UCSD-AML1 (cell line): ENCODE measurements at regions not wholly inside any gene's neighbourhood (a gene's known extent, or its start where the extent isn't known, plus 50 kb on each side); places are given as distances from the start of the nearest gene placed in this dataset.

Experiments
- DNase-seq: peaks from one replicate; lab custom pipeline; 2025; ENCODE audit not compliant: unreplicated experiment; lab: John Stamatoyannopoulos, UW

- DNase-seq: no peak
Measured at GRCh38 chr15:85847031-85847430, 52.3 kb upstream of the KLHL25 start.

GRCh38 chr15:85849946-85850345 is 55.2 kb upstream of the KLHL25 start:
- DNase-seq: no peak

GRCh38 chr15:85852969-85853368 is 58.2 kb upstream of the KLHL25 start:
- DNase-seq: no peak

- no peak for DNase-seq
Measured at GRCh38 chr15:85854345-85855097, 59.8 kb upstream of the KLHL25 start.

GRCh38 chr15:85858586-85859375 is 64.1 kb upstream of the KLHL25 start:
- peak; percentile 64 for DNase-seq

GRCh38 chr15:85859671-85860070 is 64.9 kb upstream of the KLHL25 start:
- DNase-seq: no peak

GRCh38 chr15:85860394-85861161 is 65.9 kb upstream of the KLHL25 start:
- no peak for DNase-seq

GRCh38 chr15:85865070-85865684 is 70.5 kb upstream of the KLHL25 start:
- peak; percentile 31 for DNase-seq

- DNase-seq: no peak
Measured at GRCh38 chr15:85867250-85867649, 72.5 kb upstream of the KLHL25 start.

GRCh38 chr15:85869124-85869523 is 74.4 kb upstream of the KLHL25 start:
- no peak for DNase-seq

- DNase-seq: no peak
Measured at GRCh38 chr15:85870216-85871014, 75.7 kb upstream of the KLHL25 start.

GRCh38 chr15:85871545-85871944 is 76.8 kb upstream of the KLHL25 start:
- no peak for DNase-seq

- no peak for DNase-seq
Measured at GRCh38 chr15:85872125-85872524, 77.4 kb upstream of the KLHL25 start.

- DNase-seq: no peak
Measured at GRCh38 chr15:85874236-85874635, 79.5 kb upstream of the KLHL25 start.

GRCh38 chr15:85875756-85876155 is 81.0 kb upstream of the KLHL25 start:
- DNase-seq: no peak

- no peak for DNase-seq
Measured at GRCh38 chr15:85878828-85879225, 84.1 kb upstream of the KLHL25 start.

GRCh38 chr15:85879334-85880163 is 84.8 kb upstream of the KLHL25 start:
- DNase-seq: no peak

- DNase-seq: no peak
Measured at GRCh38 chr15:85880501-85881190, 85.9 kb upstream of the KLHL25 start.

GRCh38 chr15:85886309-85886811 is 91.6 kb upstream of the KLHL25 start:
- DNase-seq: no peak
